ENCODE measurements at regions not wholly inside any gene's neighbourhood (a gene's known extent, or its start where the extent isn't known, plus 50 kb on each side); places are given as distances from the start of the nearest gene placed in this dataset.
A peak's percentile ranks its signal among the peaks of the same experiment; 100 is the strongest.

DNA sequence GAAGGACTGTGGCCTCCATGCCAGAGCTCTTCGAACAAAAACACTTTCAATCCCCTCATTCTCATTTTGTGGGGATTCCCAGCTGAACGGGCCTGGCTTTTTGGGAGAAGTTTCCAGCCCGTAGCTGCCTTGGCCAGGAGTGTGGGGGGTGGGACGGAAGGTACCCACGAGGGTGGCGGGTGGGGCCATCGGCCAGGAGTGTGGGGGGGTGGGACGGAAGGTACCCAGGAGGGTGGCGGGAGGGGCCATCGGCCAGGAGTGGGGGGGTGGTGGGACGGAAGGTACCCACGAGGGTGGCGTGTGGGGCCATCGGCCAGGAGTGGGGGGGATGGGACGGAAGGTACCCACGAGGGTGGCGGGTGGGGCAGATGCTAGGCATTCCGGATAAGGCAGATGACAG is 71.7 kb upstream of the ZBTB18 start:
- Mint-ChIP-seq H3K27me3 (ENCODE audit: low read depth) (no peaks in the 10 kb centered on the region), H3K4me3 (no peak overlapping the region), H3K36me3 (no peaks in the 10 kb centered on the region), H3K9me3 (no peaks in the 10 kb centered on the region), H3K27ac (no peak overlapping the region), H3K4me1 (no peaks in the 10 kb centered on the region)
- peak in 1 of 2 experiments; percentile 29 for DNase-seq (ENCODE audit: low spot score in 2 of 2, unreplicated experiment in 2 of 2)
- TF ChIP-seq, protein P1, sequence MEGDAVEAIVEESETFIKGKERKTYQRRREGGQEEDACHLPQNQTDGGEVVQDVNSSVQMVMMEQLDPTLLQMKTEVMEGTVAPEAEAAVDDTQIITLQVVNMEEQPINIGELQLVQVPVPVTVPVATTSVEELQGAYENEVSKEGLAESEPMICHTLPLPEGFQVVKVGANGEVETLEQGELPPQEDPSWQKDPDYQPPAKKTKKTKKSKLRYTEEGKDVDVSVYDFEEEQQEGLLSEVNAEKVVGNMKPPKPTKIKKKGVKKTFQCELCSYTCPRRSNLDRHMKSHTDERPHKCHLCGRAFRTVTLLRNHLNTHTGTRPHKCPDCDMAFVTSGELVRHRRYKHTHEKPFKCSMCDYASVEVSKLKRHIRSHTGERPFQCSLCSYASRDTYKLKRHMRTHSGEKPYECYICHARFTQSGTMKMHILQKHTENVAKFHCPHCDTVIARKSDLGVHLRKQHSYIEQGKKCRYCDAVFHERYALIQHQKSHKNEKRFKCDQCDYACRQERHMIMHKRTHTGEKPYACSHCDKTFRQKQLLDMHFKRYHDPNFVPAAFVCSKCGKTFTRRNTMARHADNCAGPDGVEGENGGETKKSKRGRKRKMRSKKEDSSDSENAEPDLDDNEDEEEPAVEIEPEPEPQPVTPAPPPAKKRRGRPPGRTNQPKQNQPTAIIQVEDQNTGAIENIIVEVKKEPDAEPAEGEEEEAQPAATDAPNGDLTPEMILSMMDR (IDR thresholded peaks at IDR 0.05; ENCODE audit: unreplicated experiment), result no peak

DNA sequence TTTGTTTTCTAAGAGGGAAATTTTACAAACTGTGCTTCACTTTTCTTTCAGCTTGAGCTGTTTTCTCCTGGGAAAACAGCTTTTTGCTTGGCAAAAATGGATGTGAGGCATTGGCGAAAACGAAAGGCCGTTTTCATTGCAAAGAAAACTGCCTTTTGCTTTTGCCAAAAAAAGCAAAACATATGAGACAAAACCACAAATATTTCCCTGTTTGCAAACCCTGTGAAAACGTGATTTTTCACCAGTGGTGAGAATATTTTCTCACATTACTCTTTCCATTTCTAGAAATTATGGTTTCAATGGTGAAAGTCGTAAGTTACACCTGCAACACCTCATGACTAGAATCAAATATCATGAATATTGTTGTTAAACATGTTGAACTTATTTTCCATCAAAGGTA is 74.0 kb upstream of the ZBTB18 start:
- TF ChIP-seq, protein P1 (IDR thresholded peaks at IDR 0.05; ENCODE audit: unreplicated experiment), result no peak
- no peaks in the 10 kb centered on the region for H3K27me3 Mint-ChIP-seq (ENCODE audit: low read depth)
- no peaks in the 10 kb centered on the region for H3K9me3 Mint-ChIP-seq
- H3K27ac Mint-ChIP-seq, result no peak overlapping the region
- H3K4me3 Mint-ChIP-seq, result no peak overlapping the region
- no peak for DNase-seq (ENCODE audit: low spot score in 2 of 2, unreplicated experiment in 2 of 2)
- no peaks in the 10 kb centered on the region for H3K4me1 Mint-ChIP-seq
- no peaks in the 10 kb centered on the region for H3K36me3 Mint-ChIP-seq

DNA sequence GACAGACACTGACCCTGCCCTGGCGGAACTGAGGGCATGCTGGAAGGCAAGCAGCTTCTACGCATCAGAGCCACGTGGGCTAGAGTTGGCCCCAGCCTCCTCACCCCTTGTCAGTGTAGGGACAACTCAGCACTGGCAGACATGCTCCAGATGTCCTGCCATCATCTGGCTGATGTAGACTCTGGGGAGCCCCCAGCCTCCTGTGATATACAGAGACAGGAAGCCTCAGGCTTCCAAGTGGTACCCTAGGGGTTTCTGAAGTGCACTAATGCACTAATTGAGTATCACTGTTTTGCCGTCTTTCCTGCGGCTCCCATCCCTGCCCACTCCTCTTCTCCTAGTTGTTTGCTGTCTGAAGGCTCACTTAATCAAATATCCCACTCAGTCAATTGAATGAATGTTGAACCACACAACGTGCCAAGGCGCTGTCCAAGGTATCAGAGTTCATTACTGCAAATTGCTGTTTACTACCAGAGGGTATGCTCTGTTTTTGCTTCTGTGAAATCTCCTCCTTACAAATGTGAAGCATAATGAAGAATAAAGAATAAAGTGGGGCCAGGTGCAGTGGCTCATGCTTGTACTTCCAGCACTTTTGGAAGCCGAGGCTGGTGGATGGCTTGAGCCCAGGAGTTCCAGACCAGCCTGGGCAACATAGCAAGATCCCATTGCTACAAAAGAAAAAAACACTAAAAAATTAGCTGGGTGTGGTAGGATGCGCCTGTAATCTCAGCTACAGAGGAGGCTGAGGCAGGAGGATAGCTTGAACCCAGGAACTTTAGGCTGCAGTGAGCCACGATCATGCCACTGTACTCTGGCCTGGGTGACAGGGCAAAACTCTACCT is 76.4 kb upstream of the ZBTB18 start:
- no peak overlapping the region for H3K4me3 Mint-ChIP-seq
- DNase-seq (ENCODE audit: low spot score in 2 of 2, unreplicated experiment in 2 of 2), result no peak
- H3K4me1 Mint-ChIP-seq, result peaks cover 4% of the 10 kb centered on the region
- H3K27ac Mint-ChIP-seq, result no peak overlapping the region
- no peaks in the 10 kb centered on the region for H3K27me3 Mint-ChIP-seq (ENCODE audit: low read depth)
- TF ChIP-seq, protein P1 (IDR thresholded peaks at IDR 0.05; ENCODE audit: unreplicated experiment), result no peak
- H3K36me3 Mint-ChIP-seq, result no peaks in the 10 kb centered on the region
- no peaks in the 10 kb centered on the region for H3K9me3 Mint-ChIP-seq

DNA sequence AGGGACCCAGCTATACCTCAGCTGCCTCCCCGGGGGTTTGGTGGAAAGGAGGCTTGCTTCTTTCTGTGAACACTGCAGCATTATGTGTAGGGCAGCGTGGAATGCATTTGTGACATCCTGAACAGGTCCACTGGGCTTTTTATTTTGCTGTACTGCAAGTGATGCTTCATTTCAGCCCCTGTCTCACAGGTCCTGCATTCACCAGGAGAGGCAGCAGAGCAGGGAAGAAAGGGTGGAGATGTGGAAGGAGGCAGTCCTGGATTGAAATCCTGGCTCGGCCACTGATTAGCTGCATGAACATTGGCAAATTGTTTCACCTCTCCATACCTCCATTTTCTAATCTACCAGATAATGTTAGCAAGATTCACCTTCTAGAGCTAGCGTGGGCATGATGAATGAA is 77.9 kb upstream of the ZBTB18 start:
- Mint-ChIP-seq H3K27ac (no peak overlapping the region), H3K9me3 (no peaks in the 10 kb centered on the region), H3K4me1 (peaks cover 19% of the 10 kb centered on the region), H3K4me3 (no peak overlapping the region), H3K36me3 (no peaks in the 10 kb centered on the region), H3K27me3 (ENCODE audit: low read depth) (no peaks in the 10 kb centered on the region)
- TF ChIP-seq, protein P1 (IDR thresholded peaks at IDR 0.05; ENCODE audit: unreplicated experiment), result no peak
- no peak for DNase-seq (ENCODE audit: low spot score in 2 of 2, unreplicated experiment in 2 of 2)

DNA sequence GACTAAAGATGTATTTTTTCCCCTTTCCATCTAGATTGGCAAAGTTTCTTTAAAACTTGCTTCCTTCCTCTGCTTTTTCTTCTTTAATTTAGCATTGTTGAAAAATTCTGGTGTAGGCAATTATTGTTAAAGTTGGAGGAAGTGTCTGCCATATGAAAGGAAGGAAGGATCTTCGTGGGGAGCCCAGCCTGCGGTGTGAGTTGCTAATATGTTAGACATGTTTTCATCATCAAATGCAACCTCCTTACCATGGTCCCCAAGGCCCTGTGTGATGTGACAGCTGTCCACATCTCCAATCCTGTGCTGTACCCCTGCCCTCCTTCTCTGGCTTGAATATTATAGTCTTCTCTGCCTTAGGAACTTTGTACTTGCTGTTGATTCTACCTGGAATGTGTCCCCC is 81.0 kb upstream of the ZBTB18 start:
- Mint-ChIP-seq H3K4me1 (peaks cover 27% of the 10 kb centered on the region), H3K4me3 (no peak overlapping the region), H3K27me3 (ENCODE audit: low read depth) (no peaks in the 10 kb centered on the region), H3K36me3 (no peaks in the 10 kb centered on the region), H3K27ac (no peak overlapping the region), H3K9me3 (no peaks in the 10 kb centered on the region)
- TF ChIP-seq, protein P1 (IDR thresholded peaks at IDR 0.05; ENCODE audit: unreplicated experiment), result no peak
- DNase-seq (ENCODE audit: low spot score in 2 of 2, unreplicated experiment in 2 of 2), result no peak
